ENCODE measurements at regions not wholly inside any gene's neighbourhood (a gene's known extent, or its start where the extent isn't known, plus 50 kb on each side); places are given as distances from the start of the nearest gene placed in this dataset.

GRCh38 chr11:95520369-95521132 lies 269.0 kb downstream of the FAM76B start:
- no peak overlapping the region for H3K9ac ChIP-seq (ENCODE audit: low read depth, low read length)
- no peaks in the 10 kb centered on the region for H3K4me1 ChIP-seq (ENCODE audit: insufficient read depth, low read length)
- no peak overlapping the region for H3K27ac ChIP-seq (ENCODE audit: low read length)
- no peaks in the 10 kb centered on the region for H3K9me3 ChIP-seq (ENCODE audit: insufficient read depth, low read depth, low read length)
- H3K36me3 ChIP-seq (ENCODE audit: insufficient read depth, low read depth, low read length): no peaks in the 10 kb centered on the region
- H3K27me3 ChIP-seq (ENCODE audit: insufficient read depth, low read length): no peaks in the 10 kb centered on the region
- no peak overlapping the region for H3K4me3 ChIP-seq (ENCODE audit: low read length)

DNA sequence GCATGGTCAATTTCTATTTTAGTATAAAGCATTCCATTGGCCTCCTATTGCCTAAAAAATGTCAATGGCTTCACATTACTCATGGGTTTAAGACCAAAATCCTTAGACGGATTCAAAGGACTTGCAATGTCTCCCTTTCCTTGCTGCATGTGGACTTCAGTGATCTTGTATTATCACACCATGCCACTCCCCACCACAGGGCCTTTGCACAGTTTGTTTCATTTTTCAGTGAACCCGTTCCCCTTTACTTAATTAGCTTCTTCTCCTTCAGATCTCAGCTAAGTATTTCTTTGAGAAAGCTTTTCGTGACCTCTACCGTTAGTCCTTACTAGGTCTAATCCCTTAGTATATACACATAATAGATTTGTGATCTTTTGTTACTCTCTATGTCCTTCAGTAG lies 269.7 kb downstream of the FAM76B start:
- Histone ChIP-seq H3K4me1 (ENCODE audit: insufficient read depth, low read length) (no peaks in the 10 kb centered on the region), H3K9me3 (ENCODE audit: insufficient read depth, low read depth, low read length) (no peaks in the 10 kb centered on the region), H3K9ac (ENCODE audit: low read depth, low read length) (no peak overlapping the region), H3K4me3 (ENCODE audit: low read length) (no peak overlapping the region), H3K27me3 (ENCODE audit: insufficient read depth, low read length) (no peaks in the 10 kb centered on the region), H3K36me3 (ENCODE audit: insufficient read depth, low read depth, low read length) (no peaks in the 10 kb centered on the region), H3K27ac (ENCODE audit: low read length) (no peak overlapping the region)

- H3K27me3 ChIP-seq (ENCODE audit: insufficient read depth, low read length): no peaks in the 10 kb centered on the region
- H3K4me3 ChIP-seq (ENCODE audit: low read length): no peak overlapping the region
- H3K9me3 ChIP-seq (ENCODE audit: insufficient read depth, low read depth, low read length): no peaks in the 10 kb centered on the region
- H3K9ac ChIP-seq (ENCODE audit: low read depth, low read length): no peak overlapping the region
- no peak overlapping the region for H3K27ac ChIP-seq (ENCODE audit: low read length)
- H3K4me1 ChIP-seq (ENCODE audit: insufficient read depth, low read length): no peaks in the 10 kb centered on the region
- H3K36me3 ChIP-seq (ENCODE audit: insufficient read depth, low read depth, low read length): no peaks in the 10 kb centered on the region
Measured at GRCh38 chr11:95517453-95517852, 272.1 kb downstream of the FAM76B start.

DNA sequence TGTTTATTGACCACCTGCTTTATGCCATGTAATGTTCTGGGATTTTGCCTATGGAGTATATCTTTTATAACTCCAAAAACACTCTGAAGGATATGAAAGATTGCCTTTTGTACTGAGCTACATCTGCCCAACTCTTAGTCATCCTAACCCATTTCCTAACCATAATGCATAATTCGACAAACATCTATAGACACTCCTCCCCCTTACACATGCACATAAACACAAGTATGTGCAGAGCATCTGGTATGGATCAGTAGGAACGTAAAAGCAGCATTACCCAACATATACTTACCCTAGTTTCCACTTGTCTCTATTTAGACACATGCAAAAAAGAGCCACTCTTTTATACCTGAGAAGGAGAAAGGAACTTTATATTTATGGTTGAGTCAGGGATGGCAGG lies 272.8 kb downstream of the FAM76B start:
- no peaks in the 10 kb centered on the region for H3K9me3 ChIP-seq (ENCODE audit: insufficient read depth, low read depth, low read length)
- H3K9ac ChIP-seq (ENCODE audit: low read depth, low read length): no peak overlapping the region
- H3K27me3 ChIP-seq (ENCODE audit: insufficient read depth, low read length): no peaks in the 10 kb centered on the region
- no peaks in the 10 kb centered on the region for H3K4me1 ChIP-seq (ENCODE audit: insufficient read depth, low read length)
- H3K36me3 ChIP-seq (ENCODE audit: insufficient read depth, low read depth, low read length): no peaks in the 10 kb centered on the region
- no peak overlapping the region for H3K4me3 ChIP-seq (ENCODE audit: low read length)
- no peak overlapping the region for H3K27ac ChIP-seq (ENCODE audit: low read length)

- H3K36me3 ChIP-seq (ENCODE audit: insufficient read depth, low read depth, low read length): no peaks in the 10 kb centered on the region
- no peaks in the 10 kb centered on the region for H3K27me3 ChIP-seq (ENCODE audit: insufficient read depth, low read length)
- no peaks in the 10 kb centered on the region for H3K4me1 ChIP-seq (ENCODE audit: insufficient read depth, low read length)
- H3K27ac ChIP-seq (ENCODE audit: low read length): no peak overlapping the region
- H3K9ac ChIP-seq (ENCODE audit: low read depth, low read length): no peak overlapping the region
- H3K4me3 ChIP-seq (ENCODE audit: low read length): no peak overlapping the region
- no peaks in the 10 kb centered on the region for H3K9me3 ChIP-seq (ENCODE audit: insufficient read depth, low read depth, low read length)
Measured at GRCh38 chr11:95516175-95516574, 273.4 kb downstream of the FAM76B start.

DNA sequence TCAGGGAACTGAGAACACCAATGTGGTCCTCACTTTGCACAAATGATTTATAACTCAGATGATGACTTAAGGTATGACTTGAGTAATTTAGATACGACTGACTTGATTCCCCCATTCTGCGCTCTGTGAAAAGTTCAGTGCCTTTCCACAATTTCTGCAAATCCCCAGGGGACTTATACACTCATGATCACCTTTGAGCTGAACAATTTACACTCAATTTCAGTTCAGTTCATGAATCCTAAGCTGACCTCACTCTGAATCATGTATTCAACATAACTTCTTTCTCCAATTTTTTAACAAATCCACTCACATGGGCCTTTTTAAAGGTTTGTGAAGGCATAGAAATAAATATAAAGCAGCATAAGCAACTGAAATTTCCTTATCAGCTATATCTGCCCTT lies 274.2 kb downstream of the FAM76B start:
- H3K9me3 ChIP-seq (ENCODE audit: insufficient read depth, low read depth, low read length): no peaks in the 10 kb centered on the region
- H3K36me3 ChIP-seq (ENCODE audit: insufficient read depth, low read depth, low read length): no peaks in the 10 kb centered on the region
- no peaks in the 10 kb centered on the region for H3K4me1 ChIP-seq (ENCODE audit: insufficient read depth, low read length)
- H3K9ac ChIP-seq (ENCODE audit: low read depth, low read length): no peak overlapping the region
- H3K27me3 ChIP-seq (ENCODE audit: insufficient read depth, low read length): no peaks in the 10 kb centered on the region
- no peak overlapping the region for H3K4me3 ChIP-seq (ENCODE audit: low read length)
- no peak overlapping the region for H3K27ac ChIP-seq (ENCODE audit: low read length)

DNA sequence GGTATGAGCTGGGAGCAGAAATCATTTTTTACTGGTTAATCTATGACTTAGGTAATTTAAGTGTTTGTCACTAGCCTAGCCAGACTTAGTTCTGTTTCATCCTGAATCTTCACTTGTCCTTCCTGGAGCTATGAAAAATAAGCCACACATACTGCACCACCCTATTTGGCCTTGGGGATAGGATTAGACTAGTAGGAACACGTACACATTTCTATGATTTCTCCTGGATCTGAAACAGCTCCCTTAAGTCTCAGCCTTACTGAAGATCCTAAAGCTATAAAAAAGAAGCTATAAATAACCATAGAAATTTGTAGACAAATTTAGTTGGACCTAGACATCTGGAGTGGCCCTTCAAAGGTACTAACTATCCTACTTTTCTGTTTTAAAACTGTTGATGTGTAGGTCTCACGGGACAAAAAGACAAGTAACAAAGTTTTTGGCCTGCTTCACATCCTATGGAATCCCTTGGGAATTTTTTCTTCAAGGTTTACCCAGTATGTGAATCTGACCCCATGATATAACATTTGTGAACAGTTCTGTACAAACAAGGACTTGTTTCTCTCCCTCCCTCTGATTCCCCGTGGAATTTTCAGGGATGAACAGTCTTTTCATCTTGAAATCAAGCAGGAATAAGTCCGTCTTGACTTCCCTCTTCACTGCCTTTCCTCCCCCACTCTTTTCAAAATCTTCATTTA lies 275.0 kb downstream of the FAM76B start:
- H3K4me1 ChIP-seq (ENCODE audit: insufficient read depth, low read length): no peaks in the 10 kb centered on the region
- no peak overlapping the region for H3K27ac ChIP-seq (ENCODE audit: low read length)
- H3K27me3 ChIP-seq (ENCODE audit: insufficient read depth, low read length): no peaks in the 10 kb centered on the region
- no peaks in the 10 kb centered on the region for H3K36me3 ChIP-seq (ENCODE audit: insufficient read depth, low read depth, low read length)
- no peaks in the 10 kb centered on the region for H3K9me3 ChIP-seq (ENCODE audit: insufficient read depth, low read depth, low read length)
- H3K4me3 ChIP-seq (ENCODE audit: low read length): no peak overlapping the region
- H3K9ac ChIP-seq (ENCODE audit: low read depth, low read length): no peak overlapping the region

DNA sequence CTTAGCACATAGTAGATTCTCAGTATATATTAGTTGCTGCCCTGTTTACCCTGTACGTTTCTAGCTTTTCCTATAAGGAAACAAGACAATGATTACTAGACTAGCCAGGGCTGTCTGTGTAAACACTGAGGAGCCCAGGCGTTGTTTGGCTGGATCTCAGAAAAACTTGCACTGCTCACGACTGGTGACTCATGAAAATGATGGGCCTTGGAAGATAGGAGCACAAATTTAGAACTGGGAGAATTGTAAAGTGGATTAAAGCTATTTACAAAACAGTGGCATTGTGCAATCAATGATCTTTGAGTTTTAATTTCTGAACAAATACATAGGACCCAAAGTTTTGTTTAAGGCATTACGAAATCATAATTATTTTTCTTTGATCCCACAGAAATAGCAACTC lies 276.9 kb downstream of the FAM76B start:
- H3K4me1 ChIP-seq (ENCODE audit: insufficient read depth, low read length): no peaks in the 10 kb centered on the region; the same call in 1 of the 2 replicates
- no peak overlapping the region for H3K4me3 ChIP-seq (ENCODE audit: low read length)
- H3K27me3 ChIP-seq (ENCODE audit: insufficient read depth, low read length): no peaks in the 10 kb centered on the region
- H3K9ac ChIP-seq (ENCODE audit: low read depth, low read length): no peak overlapping the region
- no peaks in the 10 kb centered on the region for H3K36me3 ChIP-seq (ENCODE audit: insufficient read depth, low read depth, low read length)
- H3K27ac ChIP-seq (ENCODE audit: low read length): no peak overlapping the region
- no peaks in the 10 kb centered on the region for H3K9me3 ChIP-seq (ENCODE audit: insufficient read depth, low read depth, low read length)

- Histone ChIP-seq H3K27ac (ENCODE audit: low read length) (no peak overlapping the region), H3K4me1 (ENCODE audit: insufficient read depth, low read length) (no peaks in the 10 kb centered on the region; the same call in 1 of the 2 replicates), H3K9me3 (ENCODE audit: insufficient read depth, low read depth, low read length) (no peaks in the 10 kb centered on the region), H3K9ac (ENCODE audit: low read depth, low read length) (no peak overlapping the region), H3K36me3 (ENCODE audit: insufficient read depth, low read depth, low read length) (no peaks in the 10 kb centered on the region), H3K27me3 (ENCODE audit: insufficient read depth, low read length) (no peaks in the 10 kb centered on the region), H3K4me3 (ENCODE audit: low read length) (no peak overlapping the region)
Measured at GRCh38 chr11:95512177-95512576, 277.4 kb downstream of the FAM76B start.

GRCh38 chr11:95508219-95508890 lies 277.4 kb upstream of the SESN3 start:
- H3K4me1 ChIP-seq (ENCODE audit: insufficient read depth, low read length): no peaks in the 10 kb centered on the region; the same call in 1 of the 2 replicates

GRCh38 chr11:95507794-95508193 lies 276.8 kb upstream of the SESN3 start:
- H3K36me3 ChIP-seq (ENCODE audit: insufficient read depth, low read depth, low read length): no peaks in the 10 kb centered on the region

More at GRCh38 chr11:95508219-95508890, 277.4 kb upstream of the SESN3 start:
- Histone ChIP-seq H3K36me3 (ENCODE audit: insufficient read depth, low read depth, low read length) (no peaks in the 10 kb centered on the region), H3K9ac (ENCODE audit: low read depth, low read length) (no peak overlapping the region), H3K27ac (ENCODE audit: low read length) (no peak overlapping the region), H3K27me3 (ENCODE audit: insufficient read depth, low read length) (no peaks in the 10 kb centered on the region), H3K9me3 (ENCODE audit: insufficient read depth, low read depth, low read length) (no peaks in the 10 kb centered on the region), H3K4me3 (ENCODE audit: low read length) (no peak overlapping the region)

More at GRCh38 chr11:95507794-95508193, 276.8 kb upstream of the SESN3 start:
- H3K27me3 ChIP-seq (ENCODE audit: insufficient read depth, low read length): no peaks in the 10 kb centered on the region
- no peak overlapping the region for H3K9ac ChIP-seq (ENCODE audit: low read depth, low read length)
- H3K27ac ChIP-seq (ENCODE audit: low read length): no peak overlapping the region
- no peaks in the 10 kb centered on the region; the same call in 1 of the 2 replicates for H3K4me1 ChIP-seq (ENCODE audit: insufficient read depth, low read length)
- no peaks in the 10 kb centered on the region for H3K9me3 ChIP-seq (ENCODE audit: insufficient read depth, low read depth, low read length)
- H3K4me3 ChIP-seq (ENCODE audit: low read length): no peak overlapping the region

All from iPS-20b (cell line).